ENCODE measurements at regions not wholly inside any gene's neighbourhood (a gene's known extent, or its start where the extent isn't known, plus 50 kb on each side); places are given as distances from the start of the nearest gene placed in this dataset.
"Not testable (repeated sequence)": the region's sequence is repeated elsewhere in the genome, so short reads cannot be mapped to it uniquely, and the experiment has no call there.

DNA sequence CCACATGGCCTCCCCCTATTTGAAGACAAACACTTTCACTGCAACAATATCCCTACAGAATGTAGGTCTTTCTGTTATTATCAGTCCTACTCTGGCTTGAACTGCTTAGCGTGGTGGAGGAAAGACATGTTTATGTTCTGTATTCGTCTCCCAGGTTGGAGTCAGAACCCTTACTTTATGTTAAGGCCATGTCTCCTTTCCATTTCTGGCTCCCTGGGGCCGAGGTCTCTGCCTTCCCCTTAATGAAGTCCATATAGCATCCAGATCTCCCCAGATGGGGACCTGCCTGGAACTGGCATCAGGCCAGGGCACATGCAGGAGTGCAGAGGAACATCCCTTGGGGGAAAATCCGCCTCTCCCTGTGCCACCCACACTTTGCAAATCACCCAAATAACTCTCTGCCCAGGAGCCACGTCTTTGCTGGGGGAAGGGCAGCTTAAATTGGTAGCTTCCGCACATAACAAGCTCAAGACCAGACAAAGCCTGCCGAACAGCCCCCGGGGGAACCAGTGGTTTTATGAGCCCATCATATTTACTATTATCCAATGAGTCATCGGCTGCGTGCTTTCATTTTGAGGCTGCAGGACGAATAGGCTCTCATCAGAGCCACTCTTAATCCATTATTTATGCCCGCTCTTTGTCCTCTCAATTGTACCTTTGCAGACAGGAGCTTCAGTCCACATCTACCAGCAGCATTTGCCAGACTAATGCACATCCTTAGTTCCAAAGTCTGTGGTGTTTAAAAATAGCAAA, 237.0 kb downstream of the UACA start:
- DNase-seq (ENCODE audit: low read depth, low spot score): peak; percentile 34

DNA sequence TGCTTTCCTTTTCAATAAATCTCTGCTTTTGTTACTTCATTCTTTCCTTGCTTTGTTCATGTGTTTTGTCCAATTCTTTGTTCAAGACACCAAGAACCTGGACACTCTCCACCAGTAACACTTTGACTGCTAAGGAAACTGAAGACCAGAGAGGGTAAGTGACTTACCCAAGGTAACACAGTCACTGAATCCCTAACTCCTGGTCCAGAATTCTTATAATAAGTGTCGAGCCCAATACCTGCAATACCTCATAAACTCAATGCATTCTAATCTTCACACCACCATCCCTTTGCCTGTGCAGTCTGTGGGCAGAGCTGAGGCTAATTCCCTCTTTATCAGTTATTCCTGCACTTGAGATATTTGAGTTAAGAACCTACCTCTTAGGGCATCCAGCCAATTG, 237.8 kb downstream of the UACA start:
- no peak for DNase-seq (ENCODE audit: low read depth, low spot score)

- DNase-seq (ENCODE audit: low read depth, low spot score): no peak
Observed at GRCh38 chr15:70524470-70524869, 238.9 kb downstream of the UACA start.

DNA sequence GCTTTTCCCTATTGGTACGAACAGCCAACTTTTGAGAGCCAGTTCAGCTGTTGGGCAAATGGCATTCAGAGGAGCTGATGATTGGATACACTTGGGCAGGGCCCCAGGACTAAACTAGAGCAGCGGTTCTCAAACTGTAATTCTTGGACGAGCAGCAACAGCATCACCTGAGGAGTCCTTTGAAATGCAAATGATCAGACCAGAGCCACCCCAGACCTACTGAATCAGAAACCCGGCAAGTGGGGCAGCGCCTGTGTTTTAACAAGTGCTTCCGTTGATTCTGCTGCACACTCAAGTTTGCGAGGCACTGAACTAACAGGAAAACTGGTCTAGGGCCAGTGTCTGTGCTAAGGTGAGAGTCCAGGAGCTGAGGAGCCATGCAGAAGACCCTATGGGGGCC, 239.7 kb downstream of the UACA start:
- DNase-seq (ENCODE audit: low read depth, low spot score): no peak

GRCh38 chr15:70523192-70523591, 240.2 kb downstream of the UACA start:
- no peak for DNase-seq (ENCODE audit: low read depth, low spot score)

GRCh38 chr15:70522323-70522966, 240.9 kb downstream of the UACA start:
- DNase-seq (ENCODE audit: low read depth, low spot score): no peak

- DNase-seq (ENCODE audit: low read depth, low spot score): no peak
Observed at GRCh38 chr15:70521576-70522322, 241.6 kb downstream of the UACA start.

GRCh38 chr15:70519616-70520015, 243.7 kb downstream of the UACA start:
- no peak for DNase-seq (ENCODE audit: low read depth, low spot score)

GRCh38 chr15:70519004-70519365, 244.4 kb downstream of the UACA start:
- no peak for DNase-seq (ENCODE audit: low read depth, low spot score)

- DNase-seq (ENCODE audit: low read depth, low spot score): no peak
Observed at GRCh38 chr15:70518201-70519003, 245.0 kb downstream of the UACA start.

- DNase-seq (ENCODE audit: low read depth, low spot score): no peak
Observed at GRCh38 chr15:70517194-70517590, 246.2 kb downstream of the UACA start.

DNA sequence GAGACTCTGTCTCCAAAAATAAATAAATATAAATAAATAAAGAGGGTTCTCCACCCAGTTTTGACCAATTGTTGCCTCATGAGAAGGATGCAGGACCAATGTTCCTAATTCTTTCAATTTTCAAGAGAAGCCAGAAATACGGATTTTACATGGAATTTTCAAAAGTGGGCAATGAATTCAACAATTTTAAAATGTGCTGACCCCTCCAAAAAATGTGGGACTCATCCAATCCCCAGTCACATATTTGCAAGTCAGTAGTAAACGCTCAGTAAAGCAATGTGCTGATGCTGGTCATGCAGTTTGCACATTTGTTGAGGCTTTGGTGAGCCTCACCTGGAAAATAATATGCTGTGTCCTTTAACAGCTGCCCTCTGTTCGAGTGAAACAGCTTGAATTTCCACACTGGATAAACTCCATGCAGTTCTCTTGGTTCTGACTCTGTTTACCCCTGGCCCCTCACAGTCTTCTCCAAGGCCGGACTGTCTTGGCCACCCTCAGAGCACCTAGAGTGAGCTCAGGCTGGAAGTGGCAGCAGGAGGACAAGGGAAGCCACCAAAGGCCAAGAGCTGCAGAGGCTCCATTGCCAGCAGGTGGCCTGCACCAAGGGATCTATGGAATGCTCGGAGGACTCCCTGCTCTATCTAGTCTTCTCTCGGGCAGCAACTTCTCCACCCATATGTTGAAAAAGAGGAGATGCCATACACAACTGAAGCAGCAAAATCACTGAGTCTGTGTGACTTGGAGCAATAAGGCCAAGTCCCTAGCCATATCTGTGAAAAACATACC, 246.8 kb downstream of the UACA start:
- no peak for DNase-seq (ENCODE audit: low read depth, low spot score)

DNA sequence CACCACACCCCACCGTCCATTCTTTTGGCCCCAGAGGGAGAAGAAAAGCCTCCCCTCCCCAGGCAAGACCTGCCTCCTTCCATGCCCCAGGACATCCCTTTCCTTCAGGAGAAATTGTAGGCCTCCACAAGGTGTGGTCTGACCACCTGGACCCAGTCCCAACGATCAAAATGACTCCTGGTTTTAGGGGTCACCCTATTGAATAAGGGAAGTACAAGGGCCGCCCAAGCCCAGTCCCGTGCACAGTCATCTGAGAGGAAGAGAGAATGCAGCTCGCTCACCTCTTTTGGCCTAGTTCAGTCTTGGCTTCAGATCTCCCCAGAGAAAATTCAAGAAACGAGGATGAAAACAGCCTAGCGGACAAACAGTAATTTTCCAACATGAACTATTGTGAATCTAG, 249.1 kb downstream of the UACA start:
- DNase-seq (ENCODE audit: low read depth, low spot score): no peak

GRCh38 chr15:70513819-70514218, 249.5 kb downstream of the UACA start:
- no peak for DNase-seq (ENCODE audit: low read depth, low spot score)

DNA sequence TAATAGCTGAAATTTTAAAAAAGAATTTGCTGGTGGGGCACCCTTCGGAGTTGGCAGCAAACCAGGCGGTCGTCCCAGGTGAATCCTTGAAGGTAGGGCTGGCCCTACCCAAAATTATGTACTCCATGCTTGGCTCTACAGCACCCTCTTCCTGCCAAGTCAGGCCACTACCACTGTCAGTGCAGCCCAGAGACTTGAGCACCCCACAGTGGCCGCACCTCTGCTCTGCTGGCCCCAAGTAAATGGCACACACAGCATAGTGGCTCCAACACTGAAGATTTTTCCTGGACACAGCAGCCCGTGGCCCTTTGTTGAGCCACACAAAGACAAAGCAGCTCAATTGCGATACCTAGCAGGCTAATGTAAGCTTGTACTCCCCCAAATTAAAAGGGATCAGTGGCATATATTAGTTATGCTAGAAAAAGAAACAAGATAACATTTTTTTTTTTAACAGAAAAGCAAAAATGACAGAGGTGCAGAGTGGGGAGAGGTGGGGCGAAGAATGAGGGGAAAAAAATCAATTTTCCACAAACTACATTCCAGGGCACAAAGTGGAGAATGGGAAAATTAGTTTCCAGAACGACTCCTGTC, 250.5 kb downstream of the UACA start:
- DNase-seq (ENCODE audit: low read depth, low spot score): no peak

GRCh38 chr15:70511972-70512587, 251.3 kb downstream of the UACA start:
- not testable (repeated sequence) for DNase-seq (ENCODE audit: low read depth, low spot score)

DNA sequence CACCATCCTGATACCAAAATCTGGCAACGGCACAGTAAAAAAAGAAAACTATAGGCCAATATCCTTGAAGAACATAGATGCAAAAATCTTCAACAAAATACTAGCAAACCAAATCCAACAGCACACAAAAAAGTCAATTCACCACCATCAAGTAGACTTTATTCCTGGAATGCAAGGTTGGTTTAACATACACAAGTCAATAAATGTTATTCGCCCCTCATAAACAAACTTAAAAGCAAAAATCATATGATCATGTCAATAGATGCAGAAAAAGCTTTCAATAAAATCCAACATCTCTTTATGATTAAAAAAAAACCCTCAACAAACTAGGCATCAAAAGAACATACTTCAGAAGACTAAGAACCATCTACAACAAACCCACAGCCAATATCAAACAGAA, 252.9 kb downstream of the UACA start:
- DNase-seq (ENCODE audit: low read depth, low spot score): no peak

GRCh38 chr15:70509731-70510143, 253.6 kb downstream of the UACA start:
- no peak for DNase-seq (ENCODE audit: low read depth, low spot score)

DNA sequence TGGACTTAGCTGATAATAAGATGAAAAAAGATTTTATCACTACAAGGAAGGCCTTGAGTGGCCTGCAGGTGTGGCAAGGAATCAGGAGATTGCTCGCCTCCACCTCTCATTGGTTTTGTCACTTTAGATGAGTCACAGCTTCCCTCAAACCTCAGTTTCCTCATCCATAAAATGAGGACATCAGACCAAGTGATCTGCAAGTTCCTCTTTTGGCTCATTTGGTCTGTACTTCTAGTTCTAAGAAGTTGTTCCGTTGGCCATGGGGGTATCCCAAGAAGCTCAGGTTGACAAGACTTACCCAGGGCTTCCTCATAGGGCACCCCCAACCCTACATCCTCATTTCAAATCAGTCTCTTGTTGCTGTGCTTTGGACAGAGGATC, 254.1 kb downstream of the UACA start:
- no peak for DNase-seq (ENCODE audit: low read depth, low spot score)

- peak; percentile 32 for DNase-seq (ENCODE audit: low read depth, low spot score)
Observed at GRCh38 chr15:70508561-70509281, 254.6 kb downstream of the UACA start.

All from brain pericyte (primary cell).